ENCODE measurements at regions not wholly inside any gene's neighbourhood (a gene's known extent, or its start where the extent isn't known, plus 50 kb on each side); places are given as distances from the start of the nearest gene placed in this dataset.

DNA sequence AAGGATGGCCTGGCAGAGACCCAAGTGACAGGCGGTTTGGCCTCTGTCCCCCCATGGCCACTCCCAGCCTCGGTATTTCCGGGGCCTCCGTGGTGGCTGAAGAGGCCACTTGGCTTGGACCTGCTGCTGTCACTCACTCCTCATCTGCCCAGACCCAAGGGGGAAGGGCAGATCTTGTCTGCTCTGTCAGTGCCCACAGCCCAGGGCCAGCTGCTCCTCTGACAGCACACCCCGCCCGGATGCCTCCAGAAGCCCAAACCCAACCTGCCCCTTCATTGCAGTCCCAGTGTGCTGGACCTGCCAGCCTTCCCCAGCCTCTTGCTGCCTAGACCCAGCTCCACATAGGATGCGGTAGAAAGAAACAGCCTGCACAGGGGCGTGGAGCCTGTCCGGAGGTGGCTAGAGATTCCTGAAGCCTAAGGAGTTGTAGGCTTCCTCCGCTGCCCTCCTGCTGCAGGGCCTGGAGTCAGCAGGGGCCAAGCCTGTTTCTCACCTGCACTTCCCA, 52.0 kb downstream of the MAGEF1 start:
- DNase-seq, result no peak

- DNase-seq, result no peak
Measured at GRCh38 chr3:184658223-184658928, 53.5 kb downstream of the MAGEF1 start.

DNA sequence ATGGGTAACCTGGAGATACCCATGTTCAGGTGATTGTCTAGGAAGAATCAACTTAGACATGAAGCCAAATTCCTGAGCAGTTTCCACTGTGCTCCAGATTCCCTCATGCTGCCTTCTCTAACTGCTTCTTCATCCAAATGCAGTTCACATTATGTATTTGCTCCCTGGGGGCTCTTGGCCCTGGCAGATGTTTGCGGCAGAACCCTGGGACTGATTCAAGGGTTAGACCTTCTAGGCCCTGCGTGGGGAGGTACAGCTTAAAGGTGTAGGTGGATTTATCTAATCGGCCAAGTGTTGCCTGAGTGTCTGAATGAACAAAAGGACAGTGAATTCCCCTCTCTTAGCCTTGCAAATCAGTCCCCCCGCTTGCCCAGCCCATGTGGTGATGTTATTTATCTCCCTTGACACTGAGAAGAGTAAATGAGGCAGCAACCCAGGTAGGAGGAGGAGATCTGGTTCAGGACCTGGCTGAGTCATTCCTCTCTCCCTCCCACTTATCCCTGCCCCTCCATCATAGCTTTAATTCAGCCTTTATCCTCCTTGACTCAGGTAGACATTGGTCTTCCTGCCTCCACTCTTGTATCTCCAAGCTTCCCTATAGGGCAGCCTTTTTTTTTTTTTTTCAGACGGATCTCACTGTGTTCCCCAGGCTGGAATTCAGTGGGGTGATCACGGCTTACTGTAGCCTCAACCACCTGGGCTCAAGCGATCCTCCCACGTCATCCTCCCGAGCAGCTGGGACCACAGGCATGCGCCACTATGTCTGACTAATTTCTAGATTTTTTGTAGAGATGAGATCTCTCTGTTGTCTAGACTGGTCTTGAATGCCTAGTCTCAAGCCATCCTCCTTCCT, 54.8 kb downstream of the MAGEF1 start:
- DNase-seq, result peak; percentile 51 to 64

DNA sequence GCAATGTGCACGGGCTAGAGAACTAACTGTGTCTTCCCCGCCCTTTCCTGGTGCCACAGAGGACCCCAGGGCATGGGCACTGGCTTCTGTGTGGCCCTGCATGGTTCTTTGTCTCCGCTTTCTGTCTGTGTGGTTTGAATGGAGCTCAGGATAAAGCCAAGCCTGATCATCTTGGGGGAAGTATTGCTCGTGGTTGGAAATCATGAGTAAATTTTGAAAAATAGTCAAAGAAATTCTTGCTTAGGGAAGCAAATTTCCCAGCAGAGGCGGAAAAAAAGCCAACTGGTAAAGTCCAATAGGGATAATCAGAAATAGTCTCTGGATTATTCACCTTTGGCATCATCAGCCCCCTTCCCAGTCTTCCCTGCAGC, 55.4 kb downstream of the MAGEF1 start:
- no peak for DNase-seq

DNA sequence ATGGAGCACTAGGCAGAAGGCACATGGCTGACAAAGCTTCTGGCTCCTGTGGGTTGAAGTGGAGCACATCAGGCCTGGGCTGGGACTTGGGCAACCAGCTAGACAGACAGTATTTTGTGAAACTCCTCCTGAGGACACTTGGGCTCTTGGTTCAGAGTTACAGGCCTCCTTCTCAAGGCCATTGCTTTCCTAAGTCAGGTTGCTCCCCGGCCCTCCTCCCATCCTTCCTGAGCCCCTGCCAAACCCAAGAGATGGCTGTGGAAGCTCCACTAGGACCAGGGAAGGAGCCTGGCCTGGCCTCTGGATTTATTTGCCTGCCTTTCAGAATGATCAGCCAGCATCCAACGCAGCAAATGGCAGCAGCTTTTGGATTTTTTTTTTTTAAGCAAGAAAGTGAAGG, 56.3 kb downstream of the MAGEF1 start:
- no peak for DNase-seq

DNA sequence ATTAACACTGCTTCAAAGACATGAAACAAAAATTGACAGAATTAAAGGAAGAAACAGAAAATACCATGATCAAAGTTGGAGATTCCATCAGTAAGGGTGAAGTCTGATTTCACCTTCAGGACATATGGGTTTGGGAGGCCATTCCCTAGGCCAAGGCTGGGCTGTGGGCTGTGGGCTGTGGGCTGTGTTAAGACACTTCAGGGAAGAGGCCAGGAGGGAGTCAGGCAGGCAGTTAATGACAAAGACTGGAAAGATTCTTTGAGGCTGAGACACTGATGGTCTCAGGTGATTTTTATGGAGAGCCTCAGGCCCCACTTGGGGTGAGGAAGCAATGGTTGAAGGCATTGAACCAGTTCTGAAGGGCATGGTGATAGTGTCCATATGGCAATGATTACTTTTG, 57.5 kb downstream of the MAGEF1 start:
- DNase-seq, result no peak

GRCh38 chr3:184652465-184652864, 59.4 kb downstream of the MAGEF1 start:
- DNase-seq, result no peak

DNA sequence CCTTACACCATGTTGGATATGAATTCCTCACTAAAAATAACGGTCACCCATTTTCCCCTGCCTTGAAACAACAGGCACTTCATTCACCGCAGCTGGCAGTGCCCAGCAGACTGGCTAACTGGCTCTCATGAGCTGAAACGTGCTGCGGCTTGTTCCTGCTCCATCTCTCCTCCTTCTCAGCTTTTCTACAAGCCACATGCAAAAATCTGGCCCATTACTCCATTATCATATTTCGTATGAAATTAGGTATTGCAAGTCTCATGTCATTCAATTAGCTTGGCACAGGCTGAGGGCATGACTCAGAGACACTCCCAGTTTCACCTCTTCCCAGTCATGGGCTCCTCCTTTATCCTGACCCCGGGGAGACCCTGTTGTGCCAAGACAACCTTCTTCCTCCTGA, 60.0 kb downstream of the MAGEF1 start:
- DNase-seq, result no peak

DNA sequence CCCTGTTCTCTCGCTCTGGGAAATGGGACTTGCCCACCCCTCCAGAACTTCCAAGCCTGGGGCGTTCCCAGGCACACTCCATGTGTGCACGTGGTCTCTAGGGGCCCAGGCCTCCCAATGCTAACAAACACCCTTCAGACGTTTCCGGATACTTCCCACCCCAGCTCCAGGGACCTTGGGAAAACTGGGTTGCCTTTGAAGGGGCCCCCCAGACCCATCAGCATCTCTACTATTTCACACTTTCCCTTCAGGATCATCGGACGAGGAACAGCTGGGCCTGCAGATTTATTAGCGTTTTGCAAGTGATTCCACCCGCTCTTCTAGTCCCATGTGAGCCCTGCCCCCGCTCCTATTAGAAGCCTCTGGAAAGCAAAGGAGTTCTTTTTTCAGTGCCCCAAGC, 63.2 kb downstream of the MAGEF1 start:
- no peak for DNase-seq

GRCh38 chr3:184647405-184647936, 64.4 kb downstream of the MAGEF1 start:
- DNase-seq, result no peak

- DNase-seq, result no peak
Measured at GRCh38 chr3:184645336-184645735, 66.5 kb downstream of the MAGEF1 start.

- DNase-seq, result no peak
Measured at GRCh38 chr3:184643442-184643841, 68.4 kb downstream of the MAGEF1 start.

DNA sequence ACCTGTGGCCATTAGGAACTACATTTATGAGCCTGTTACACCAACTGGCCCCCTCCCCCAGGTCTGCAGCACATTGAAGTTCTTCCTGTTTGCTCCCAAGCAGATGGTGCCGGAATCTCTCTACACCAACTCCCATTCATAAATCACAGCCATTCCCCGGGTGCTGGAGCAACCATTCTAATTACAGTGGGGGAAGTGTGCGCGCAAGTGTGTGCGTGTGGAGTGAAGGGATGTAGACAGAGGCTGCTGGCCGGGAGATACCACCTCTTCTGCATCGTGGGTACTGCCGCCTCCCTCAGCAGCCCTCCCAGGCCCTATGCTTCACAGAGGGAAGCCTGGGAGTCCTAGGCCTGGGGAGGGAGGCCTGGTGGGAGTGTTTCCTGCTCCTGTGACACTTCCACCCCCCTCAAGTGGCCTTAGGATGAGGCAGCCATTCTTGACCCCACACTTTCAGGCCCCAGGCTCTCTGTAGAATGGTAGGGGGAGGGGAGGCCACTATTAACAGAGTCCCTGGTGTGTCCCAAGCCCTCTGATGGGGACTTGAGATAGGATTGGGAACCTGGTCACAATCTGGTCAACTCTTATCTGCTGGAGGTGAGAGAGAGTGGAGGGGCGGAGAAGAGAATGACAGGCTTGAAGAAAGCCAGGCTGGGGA, 69.1 kb downstream of the MAGEF1 start:
- no peak for DNase-seq

DNA sequence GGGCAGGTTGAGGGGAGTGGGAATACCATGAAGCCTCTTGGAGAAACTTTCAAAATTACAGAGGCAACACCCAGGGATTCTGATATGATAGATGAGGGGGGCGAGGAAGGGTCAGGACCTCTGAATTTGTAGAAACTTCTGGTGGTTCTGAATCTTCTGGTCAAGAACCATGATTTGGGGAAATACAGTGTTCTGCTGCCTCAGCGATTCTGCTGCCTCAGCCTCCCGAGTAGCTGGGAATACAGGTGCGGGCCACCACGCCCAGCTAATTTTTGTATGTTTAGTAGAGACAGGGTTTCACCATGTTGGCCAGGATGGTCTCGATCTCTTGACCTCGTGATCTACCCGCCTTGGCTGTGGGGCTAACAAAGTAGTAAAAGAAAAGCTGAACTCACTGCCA, 70.4 kb downstream of the MAGEF1 start:
- no peak for DNase-seq

- no peak for DNase-seq
Measured at GRCh38 chr3:184639351-184639750, 72.5 kb downstream of the MAGEF1 start.

- no peak for DNase-seq
Measured at GRCh38 chr3:184637705-184638104, 74.2 kb downstream of the MAGEF1 start.

DNA sequence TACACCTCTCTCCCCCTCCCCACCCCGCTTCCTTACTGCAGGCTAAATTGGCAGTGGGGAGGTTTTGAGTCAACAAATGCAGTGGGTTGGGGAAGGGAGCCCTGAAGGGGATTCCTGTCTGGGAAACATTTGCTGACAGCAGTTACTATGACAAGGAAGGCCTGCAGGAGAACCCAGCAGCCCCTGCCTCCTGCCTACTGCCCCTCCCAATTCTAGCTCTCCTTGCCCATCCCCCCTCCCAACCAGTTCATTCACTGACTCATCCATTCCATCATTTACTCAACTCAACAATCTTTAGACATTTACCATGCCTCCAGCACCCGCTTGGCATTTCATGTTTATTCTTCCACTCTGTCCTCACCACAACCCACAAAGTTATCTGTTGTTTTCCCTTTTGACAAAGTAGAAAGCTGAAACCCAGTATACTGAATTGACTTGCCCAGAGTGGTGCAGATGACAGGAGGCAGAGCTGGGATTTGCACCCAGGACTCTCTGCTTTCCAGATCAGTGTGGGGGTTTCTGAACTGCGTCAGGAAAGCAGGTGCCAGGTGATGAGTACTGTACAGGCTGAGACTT, 75.0 kb downstream of the MAGEF1 start:
- DNase-seq, result peak; percentile 53 to 65

- no peak for DNase-seq
Measured at GRCh38 chr3:184635774-184636173, 74.2 kb downstream of the EPHB3 start.

DNA sequence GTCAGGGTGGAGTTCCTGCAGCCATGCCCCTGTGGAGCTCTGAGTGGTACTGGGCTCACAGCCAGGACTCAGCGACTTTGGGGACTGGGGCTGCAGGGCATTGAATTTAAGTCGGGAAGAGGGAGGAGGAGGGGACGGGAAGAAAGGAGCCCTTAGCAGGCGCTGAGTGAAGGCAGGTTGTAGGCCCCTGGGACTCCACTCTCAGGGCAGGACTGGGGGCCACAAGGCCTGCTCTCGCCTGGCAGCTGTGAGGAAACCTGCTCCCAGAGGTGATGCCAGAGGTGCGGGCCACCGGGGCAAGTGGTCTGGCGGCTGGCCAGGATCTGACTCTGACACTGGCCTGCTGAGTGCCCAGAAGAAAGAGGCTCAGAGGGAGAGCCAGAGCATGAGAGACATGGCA, 73.5 kb downstream of the EPHB3 start:
- no peak for DNase-seq

DNA sequence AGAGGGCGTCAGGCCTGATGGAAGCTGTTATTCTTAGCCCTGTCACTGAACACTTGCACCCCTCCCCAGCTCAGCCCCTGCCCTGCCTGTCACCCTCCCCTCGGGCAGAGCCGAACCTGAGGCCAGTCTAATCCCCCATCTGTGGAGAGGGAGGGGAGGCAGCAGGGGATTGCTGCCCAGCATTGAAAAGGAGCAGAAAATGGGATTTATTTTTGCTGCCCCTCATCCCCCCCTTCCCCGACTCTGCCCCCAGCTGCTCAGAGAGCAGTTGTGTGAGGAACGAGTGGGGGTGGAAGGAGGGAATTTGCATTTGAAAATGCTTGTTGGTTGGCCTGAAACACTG, 71.6 kb downstream of the EPHB3 start:
- no peak for DNase-seq

DNA sequence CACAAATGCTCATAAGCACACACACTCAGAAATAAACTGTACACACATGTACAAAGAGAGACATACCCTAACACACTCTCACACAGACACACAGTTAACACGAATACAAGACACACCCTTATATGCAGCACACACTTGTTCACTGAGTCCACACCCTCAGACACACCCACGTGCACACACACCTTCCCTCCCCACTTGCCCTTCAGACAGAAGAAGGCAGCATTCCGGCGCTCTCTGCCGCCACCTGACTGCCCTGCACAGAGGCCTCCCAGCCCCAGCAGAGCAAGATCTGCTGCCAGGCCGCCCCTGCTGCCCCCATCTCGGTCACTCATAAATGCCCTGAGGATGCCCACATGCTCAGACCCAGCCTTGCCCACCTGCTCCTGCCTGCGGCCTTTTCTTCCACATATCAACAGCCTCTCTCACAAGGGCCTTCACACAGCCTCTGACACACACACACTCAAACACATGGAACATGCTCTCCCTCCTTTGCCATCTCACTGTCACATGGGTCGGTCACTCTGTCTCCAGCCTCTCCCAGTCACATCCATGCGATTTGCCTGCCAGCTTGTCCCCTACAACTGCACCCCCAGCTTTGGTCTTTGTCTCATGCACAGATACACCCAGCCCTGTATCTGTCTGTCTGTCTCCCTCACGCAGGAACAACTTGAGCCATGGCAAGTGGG, 71.1 kb downstream of the EPHB3 start:
- DNase-seq, result no peak
